NCI-H2107 (cell line): ENCODE measurements at regions not wholly inside any gene's neighbourhood (a gene's known extent, or its start where the extent isn't known, plus 50 kb on each side); places are given as distances from the start of the nearest gene placed in this dataset.
"Not testable (repeated sequence)": the region's sequence is repeated elsewhere in the genome, so short reads cannot be mapped to it uniquely, and the experiment has no call there.

ENCODE experiments used
- DNase-seq: peaks from one replicate; lab custom pipeline; 2025; lab: John Stamatoyannopoulos, UW

DNA sequence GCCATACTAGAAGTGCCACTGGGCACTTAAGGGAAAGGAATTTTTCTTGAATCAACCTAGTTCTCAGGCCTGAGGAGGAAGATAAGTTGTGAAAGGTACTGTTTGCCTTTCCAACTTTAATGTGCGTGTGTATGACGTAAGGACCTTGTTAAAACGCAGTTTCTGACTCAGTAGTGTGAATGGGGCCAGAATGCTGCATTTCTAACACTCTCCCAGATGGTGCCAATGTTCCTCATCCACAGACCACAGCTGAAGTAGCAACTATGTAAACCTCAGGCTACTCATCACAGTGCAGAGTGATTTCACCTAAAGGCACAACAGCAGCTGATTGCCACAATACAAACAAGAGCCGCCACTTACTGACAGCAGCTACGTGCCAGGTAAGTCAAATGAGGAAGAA, 103.6 kb downstream of the OTOL1 start:
- DNase-seq: no peak

DNA sequence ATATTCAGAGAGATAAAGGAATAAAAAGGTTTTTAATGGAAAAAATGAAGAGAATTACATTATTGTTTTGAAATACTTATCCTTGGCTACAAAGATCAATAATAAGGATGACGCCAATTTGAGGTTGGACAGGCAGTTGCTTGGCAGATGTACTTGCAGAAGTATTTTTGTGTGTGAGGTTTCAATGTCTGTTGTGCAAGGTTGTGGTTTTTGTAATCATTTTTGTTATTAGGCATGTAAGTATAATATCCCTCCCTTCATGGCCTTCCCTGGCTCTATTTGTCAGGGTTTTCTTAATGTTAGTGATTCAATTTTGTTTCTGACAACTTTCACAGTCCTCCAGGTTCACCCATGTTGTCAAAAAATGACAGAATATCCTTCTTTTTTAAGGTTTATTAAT, 105.9 kb downstream of the OTOL1 start:
- DNase-seq: no peak

DNA sequence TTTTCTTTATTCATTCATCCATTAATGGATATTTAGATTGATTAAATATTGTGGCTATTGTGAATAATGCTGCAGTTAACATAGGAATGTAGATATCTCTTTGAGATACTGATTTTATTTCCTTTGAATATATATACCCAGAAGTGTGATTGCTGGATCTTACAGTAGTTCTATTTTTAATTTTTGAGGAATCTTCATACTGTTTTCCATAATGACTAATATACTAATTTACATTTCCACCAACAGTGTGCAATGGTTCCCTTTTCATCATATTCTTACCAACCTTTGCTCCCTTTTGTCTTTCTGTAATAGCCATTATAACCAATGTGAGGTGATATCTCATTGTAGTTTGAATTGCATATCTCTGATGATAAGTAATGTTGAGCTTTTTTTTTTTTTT, 106.3 kb downstream of the OTOL1 start:
- DNase-seq: no peak

DNA sequence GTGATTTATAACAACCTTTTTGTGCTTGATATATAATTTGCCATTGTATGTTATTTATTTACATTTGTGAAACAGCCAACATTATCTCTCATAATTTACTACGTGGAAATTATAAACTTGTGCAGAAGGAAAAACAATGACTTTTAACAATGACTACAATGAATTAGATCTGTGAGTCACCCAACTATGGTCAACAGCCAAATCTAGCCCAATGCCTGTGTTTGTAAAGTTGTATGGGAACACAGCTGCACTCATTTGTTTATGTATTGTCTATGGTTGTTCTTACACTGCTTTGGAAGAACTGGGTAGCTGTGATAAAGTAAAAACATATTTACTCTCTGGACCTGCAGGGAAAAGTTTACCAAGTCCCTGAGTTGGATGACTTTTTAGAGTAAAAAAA, 110.4 kb downstream of the OTOL1 start:
- no peak for DNase-seq

DNA sequence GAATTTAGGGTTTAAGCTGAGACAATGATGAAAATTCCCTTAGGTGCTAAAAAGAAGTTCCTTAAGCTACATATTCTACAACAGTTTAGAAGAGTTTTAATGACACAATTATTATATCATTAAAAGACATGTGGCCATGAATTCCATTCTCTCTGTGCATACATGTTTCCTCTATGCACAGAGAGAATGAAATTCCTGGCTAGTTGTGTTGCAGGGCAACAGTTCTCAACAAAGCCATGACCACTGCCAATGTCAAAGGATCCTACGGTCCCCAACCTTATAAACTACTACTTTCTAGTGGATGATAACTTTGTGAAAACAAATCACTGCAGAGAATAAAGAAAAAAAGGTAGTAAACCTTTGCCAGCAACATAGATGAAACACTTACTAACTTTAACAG, 122.7 kb downstream of the OTOL1 start:
- no peak for DNase-seq

DNA sequence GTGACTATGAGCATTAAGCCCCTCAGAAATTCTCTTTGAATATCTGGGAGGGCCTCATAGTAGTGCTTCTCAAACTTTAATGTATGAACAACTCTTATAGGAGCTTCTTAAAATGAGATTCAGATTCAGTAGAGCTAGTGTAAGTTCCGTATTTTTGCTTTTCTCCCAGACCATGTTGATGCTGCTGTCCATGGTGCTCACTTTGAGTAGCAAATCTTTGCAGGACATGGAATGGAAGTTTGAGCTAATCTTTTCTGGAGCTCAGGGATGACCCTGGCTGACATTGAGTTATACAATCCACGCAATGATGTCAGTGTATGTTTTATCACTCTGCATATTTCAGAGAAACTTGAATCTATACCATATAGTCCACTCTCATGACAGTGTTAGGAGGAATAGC, 134.2 kb downstream of the OTOL1 start:
- DNase-seq: no peak

DNA sequence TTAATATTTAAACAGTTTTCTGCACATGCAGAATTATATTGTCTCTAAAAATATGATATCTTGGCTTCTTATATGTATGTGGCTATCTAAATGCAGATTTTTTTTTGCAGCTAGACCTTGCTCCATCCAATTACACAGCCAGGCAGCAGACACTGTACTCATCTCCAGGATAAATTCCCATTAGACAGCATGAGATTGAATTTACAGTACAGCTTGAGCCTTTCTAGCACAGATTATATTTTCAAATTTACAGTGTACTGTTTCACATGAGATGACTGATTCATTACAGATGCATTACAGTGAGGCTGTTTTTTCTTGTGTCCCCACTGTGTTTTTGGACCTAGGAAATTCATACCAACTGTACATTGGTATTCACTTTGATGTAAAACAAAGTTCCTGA, 134.9 kb downstream of the OTOL1 start:
- no peak for DNase-seq

DNA sequence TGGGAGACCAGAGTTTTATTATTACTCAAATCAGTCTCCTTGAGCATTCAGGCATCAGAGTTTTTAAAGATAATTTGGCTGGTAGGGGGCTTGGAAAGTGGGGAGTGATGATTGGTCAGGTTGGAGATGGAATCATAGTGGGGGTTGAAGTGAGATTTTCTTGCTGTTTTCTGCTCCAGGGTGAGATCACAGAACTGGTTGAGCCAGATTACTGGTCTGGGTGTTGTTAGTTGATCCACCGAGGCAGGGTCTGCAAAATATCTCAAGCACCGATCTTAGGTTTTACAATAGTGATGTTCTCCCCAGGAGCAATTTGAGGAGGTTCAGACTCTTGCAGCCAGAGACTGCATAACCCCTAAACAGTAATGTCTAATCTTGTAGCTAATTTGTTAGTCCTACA, 141.0 kb downstream of the OTOL1 start:
- no peak for DNase-seq

DNA sequence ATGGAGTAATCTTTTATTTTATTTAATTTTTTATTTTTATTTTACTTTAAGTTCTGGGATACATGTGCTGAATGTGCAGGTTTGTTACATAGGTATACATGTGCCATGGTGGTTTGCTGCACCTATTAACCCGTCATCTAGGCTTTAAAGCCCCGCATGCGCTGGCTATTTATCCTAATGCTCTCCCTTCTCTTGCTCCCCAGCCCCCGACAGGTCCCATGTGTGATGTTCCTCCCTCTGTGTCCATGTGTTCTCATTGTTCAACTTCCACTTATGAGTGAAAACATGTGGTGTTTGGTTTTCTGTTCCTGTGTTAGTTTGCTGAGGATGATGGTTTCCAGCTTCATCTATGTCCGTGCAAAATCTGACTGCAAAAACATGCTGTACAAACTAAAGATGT, 142.5 kb downstream of the OTOL1 start:
- DNase-seq: not testable (repeated sequence)

DNA sequence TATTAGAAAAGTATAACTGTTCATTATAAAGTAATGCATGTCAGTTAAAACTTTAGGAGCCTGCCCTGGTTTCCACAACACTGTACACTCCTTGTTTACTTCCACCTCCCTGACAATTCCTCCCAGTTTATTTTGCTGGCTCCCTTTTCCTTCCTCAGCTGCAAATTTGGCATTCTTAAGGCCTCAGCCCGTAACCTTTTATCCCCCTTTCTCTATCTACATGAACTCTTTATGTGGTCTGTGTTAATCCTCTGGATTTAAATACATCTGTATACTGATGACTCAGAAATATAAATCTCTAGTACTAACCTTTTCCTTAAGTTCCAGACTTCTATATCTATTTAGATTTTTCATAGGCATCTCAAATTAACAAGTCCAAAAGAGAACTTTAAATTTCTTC, 143.6 kb downstream of the OTOL1 start:
- no peak for DNase-seq

DNA sequence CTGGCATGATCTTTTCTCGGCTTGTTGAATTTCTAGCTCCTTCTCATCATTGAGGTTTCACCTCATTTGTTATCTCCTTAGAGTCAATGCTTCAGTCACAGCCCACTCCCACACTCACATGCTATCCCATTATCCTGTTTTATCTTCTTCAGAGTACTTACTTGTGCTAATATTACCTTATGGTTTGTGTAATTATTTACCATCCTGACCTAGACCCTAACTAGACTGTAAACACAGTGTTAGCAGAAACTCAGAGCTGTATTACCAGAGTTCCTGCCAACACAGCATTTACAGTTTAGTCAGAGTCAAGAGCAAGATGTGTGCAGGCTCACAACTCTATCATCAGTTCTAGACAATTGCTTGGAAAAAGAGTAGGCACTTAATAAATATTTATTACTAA, 144.7 kb downstream of the OTOL1 start:
- DNase-seq: no peak

DNA sequence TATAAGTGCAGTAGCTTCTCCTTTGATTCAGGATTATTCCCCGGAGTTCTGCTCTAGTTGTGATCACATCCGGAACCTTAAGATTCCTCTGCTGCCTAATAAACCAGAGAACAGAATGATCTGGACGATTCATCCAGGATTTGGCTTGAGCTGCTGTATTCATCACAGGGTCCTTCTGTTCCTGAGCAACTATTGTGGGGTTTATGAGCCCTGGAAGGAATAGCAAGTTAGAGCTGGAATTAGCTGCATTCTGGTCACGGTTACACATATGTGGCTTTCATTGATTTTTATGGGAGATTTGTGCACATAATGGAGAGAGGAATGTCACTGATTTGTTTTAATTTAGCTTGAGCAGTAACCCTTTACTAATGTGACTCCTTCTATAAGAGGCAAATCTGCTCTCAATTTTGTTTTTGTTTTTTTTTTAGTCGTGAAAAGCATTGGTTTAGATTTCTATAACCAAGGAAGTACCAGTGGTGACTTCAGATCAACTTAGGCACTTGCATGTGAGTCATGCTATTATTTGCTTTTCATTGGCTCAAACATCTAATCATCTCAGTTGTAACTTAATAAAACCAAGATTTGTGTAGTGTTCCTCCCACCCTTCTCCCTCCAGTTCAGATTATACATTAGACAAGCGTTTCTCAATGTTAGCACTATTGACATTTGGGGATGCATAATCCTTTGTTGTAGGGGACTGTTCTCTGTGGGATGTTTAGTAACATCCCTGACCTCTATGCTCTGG, 148.5 kb downstream of the OTOL1 start:
- no peak for DNase-seq

DNA sequence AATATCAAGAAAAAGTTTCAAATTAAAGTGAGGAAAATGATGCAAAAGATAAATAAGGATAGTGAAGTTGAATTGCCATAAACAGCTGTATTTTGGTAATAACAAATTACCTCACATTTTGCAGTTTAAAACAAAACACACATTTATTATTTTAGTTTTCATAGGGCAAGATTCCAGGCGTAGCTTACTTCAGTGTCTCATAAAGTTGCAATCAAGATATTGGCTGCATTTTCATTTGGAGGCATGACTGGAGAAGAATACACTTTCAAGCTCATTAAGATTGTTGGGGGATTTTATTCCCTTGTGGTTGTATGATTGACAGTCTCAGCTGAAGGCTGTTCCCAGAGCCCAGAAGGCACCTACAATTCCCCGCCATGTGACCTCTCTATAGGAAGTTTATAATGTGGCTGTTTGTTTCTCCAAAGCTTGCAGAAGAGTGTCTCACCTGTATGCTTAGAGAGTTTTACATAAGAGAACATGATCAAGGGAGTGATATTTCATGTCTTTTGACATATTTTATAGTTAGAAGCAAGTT, 151.4 kb downstream of the OTOL1 start:
- DNase-seq: no peak

DNA sequence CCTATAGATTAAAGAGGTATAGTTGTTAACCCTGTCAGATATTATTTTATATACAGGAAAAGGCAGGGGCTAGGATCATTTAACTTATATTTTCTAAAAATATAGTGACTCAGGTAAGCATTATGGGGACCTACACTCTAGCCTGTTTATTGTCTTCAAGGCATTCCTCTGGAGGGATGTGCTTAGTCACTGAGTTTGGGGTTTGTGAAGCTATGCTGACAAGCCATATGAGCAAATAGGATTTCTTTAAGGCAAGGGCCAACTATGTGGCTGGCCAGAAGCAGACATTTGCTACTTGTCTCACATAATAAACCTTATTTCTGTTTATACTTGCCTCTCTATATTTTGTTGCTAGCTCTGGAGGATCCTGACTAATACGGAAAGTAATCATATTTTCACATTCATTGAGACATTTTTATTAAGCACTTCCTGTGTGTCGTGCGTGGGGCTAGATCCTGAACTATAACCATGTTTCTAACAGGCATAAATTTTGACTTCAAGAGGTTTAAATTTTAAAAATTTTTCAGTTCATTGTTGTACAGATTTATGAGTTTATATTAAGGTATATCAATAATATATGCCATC, 153.4 kb downstream of the OTOL1 start:
- no peak for DNase-seq

DNA sequence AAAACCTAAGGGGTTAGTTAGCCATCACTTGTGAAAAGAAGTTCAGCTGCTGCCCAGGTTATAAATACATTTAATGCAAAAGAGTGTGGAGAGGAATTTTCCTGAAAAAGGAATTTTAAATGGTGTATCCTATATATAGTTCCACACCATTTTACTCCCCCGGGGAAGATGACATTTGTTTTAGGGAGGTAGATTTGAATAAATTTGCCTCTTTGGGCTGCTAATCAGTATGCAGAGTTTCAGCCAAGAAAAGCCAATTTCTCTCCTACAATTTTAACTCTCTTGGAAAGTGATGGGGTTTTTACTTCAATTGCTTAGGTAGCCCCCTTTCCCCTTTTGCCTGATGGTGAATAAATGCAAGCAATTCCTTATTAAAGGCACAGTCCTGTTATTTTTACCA, 161.2 kb downstream of the OTOL1 start:
- DNase-seq: no peak

DNA sequence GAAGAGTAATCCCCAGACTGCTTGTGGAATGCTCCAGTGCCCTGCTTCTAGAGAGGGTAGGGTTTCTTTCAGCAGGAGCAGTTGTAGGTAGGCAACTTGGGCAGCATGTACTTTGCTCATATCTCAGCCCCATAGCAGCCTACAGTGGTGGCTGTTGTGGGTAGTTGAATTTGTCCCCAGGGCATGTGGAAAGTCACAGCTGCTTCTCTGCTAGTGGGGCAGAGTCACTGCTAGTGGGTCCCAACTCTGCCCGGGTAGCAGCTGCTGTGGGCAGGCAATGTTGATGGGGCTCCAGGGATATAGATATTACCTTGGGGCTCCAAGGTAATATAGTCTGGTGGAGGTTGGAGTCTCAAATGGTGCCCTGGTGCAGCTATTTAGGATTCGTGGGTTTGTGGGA, 174.5 kb downstream of the OTOL1 start:
- no peak for DNase-seq

DNA sequence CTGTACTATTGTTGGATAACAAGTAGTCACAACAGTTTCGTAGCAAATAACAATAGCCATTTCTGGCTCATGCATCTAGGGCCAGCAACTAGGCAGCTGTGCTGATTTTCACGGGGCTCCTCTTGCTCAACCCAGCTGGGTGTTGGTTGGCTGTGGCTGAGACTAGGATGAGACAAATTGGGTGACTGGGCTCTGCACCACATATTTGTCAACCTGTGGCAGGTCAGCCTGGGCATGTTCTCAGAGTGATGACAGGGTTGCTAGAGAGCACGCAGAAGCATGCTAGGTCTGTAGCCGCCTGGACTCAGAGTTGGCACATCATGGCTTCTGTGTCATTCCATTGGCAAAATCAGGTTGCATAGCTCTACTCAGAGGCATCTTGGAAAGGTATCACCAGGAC, 175.9 kb downstream of the OTOL1 start:
- DNase-seq: no peak

DNA sequence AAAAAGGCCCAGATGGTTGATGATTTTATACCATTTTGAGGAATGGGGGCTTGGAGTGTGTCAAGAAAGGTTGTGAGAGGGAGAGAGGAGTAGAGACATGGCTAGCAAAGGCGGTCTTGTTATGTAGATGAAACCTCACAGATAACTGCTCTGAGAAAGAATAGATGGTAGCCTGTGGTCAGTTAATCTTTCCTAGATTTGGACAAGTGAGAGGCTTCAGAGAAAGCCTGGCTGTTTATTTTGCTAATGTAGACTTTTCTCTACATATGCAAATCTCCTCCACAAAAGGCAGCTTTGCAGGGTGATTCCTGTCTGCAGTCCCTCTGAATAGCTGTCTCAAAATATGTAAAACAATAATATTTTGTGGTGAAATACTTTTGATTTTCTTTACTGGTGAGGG, 177.3 kb downstream of the OTOL1 start:
- DNase-seq: no peak

DNA sequence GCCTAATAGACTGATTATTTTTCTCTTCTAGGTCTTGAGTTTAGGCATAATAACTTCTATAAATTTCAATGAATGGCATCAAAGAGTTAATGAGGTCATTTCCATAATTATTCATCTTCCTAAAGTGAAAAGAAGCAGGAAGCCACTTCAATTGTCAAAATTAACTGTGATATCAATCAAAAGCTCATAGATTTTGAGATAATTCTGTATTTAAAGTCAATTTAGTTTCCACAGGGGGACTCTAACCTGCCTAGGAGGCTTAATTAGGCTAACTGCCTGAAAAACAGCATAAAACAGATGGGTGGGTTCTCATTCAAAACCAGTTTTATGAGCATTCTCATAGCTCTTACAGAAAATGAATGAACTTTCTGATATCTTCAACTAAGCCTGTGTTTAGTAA, 177.8 kb downstream of the OTOL1 start:
- no peak for DNase-seq

DNA sequence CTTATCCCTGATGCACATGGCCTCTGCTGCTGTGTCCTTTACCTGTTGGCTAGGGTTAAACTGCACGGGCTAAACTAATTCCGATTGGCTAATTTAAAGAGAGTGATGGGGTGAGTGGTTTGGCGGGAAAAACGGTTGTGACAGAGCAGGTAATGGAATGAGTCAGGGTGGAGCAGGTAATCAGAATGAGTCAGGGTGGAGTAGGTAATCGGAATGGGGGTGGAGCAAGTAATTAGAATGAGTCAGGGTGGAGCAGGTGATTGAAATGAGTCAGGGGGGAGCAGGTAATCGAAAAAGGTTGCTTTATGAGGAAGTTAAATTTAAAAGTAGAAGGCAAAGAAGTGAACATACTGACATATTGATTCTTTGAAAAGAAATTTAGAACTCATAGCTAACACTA, 185.2 kb downstream of the OTOL1 start:
- not testable (repeated sequence) for DNase-seq

DNA sequence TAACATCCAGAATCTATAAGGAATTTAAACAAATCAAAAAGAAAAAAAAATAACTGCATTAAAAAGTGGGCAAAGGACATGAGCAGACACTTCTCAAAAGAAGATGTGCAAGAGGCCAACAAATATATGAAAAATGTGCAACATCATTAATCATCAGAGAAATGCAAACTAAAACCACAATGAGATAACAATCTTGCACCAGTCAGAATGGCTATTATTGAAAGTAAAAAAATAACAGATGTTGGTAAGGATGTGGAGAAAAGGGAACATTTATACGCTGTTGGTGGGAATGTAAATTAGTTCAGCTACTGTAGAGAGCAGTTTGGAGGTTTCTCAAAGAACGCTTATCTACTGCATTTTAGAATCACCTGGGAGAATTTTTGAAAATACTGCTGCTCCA, 186.1 kb downstream of the OTOL1 start:
- no peak for DNase-seq

DNA sequence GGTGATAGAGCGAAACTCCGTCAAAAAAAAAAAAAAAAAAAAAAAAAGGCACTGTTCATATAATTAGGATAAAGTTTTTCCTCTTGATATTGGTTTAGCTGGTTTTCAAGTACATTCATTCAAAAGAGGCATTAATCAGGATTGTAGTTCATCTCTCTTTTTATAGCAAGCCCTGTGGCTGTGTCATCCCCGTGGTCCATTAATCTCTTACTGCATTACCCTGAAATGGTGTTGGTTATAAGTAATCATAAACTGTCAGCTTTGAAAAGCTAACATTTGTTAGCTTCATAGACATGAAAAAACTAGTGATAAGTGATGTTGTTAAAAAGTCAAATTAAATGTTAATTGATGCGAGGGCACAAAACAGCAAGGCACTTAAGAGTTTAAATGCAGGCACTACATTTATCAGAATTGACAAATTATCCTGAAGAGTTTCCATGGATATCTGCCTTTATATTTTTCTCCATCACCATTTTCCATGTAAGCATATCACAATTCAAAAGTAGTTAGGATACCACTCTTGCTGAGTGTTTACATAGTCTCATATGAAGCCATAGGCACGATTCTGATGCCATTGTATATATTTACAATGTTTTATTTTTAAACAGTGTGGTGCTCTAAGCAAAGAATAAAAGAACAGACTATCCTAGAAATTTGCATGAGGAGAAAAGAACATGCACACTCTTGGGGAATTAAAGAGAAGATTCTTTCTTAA, 193.1 kb downstream of the OTOL1 start:
- no peak for DNase-seq

DNA sequence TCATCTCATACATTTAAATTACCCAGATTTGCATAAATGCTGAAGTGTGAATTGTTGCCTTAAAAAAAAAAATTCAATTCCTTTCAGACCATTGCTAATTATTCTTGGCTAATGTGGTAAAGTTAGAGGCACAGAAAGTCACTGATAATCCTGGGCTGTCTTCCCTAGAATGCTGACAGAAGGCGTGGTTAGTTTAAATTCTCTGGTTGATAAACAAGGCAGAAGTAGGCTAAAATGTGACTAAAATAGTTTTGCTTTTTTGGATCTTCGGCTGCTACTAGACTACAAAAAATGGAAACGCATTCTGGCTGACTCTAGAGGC, 193.7 kb downstream of the OTOL1 start:
- no peak for DNase-seq

DNA sequence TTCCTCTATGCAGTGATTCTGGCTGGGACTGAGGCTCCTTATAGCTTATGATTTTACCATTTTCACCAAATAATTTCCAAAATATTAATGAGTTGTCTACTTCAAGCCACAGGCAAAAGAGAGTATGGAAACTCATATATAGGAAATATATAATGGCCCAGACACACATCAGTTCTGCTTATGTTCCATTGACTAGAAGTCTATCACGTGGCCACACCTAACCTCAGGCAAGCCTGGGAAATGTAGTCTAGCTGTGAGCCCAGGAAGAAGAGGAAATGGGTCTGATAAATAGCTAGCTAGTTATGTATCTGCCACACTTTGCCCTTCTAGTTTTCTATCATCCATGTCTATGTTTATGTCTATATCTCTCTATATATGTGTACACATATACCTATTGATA, 195.1 kb downstream of the OTOL1 start:
- DNase-seq: no peak
